ENCODE measurements at regions not wholly inside any gene's neighbourhood (a gene's known extent, or its start where the extent isn't known, plus 50 kb on each side); places are given as distances from the start of the nearest gene placed in this dataset.

DNA sequence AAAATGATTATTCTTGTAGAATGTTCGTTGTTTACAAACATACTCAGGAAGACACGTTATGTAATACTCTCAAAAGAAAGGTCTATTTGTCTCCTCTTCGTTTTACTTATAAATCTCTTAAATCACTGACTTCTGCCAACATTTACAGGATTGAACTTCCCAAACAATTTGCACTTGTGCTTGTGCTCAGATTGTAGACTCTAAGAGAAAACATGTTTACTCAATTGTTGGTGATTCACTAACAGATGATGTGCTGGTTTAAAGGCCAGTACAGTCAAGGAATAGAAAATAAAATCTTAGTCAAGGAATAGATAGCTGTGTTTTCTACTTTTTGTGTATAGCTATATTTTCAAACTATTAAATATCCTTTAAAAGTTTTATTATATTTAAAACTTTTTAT lies 172.8 kb downstream of the GJA1 start:
- TF ChIP-seq CTCF (IDR thresholded peaks at IDR 0.05) (no peak), POLR2A (IDR thresholded peaks at IDR 0.05) (no peak)

Data from thyroid gland (tissue), 4 donors.